Endothelial cell of umbilical vein (primary cell): ENCODE measurements at regions not wholly inside any gene's neighbourhood (a gene's known extent, or its start where the extent isn't known, plus 50 kb on each side); places are given as distances from the start of the nearest gene placed in this dataset. TPM values are rescaled to one million over a fixed set of nuclear protein-coding genes. Genes with fewer than 3 reads are reported as not detected.

Source experiments
- small RNA-seq: library from RNA; depleted of rRNA; stranded (forward); fragments of <200 nt; gene quantifications from one replicate; pipeline ENCODE3, GENCODE V24; 2012; ENCODE audit warnings: low replicate concordance, low read depth; ENCODE audit not compliant: insufficient read depth, insufficient read length

Small RNA genes in the stretch of these regions (small RNA-seq; reads per million reads assigned to genes)
- gene AL591926.1 (not detected), gene AL591926.4 (not detected), gene AL591926.5 (not detected), gene AL591926.6 (not detected), gene AL591926.8 (not detected), gene AL591926.9 (not detected), gene RF00019 (not detected), gene RF00156 (not detected), gene RN7SL565P (not detected)
